ENCODE measurements at regions not wholly inside any gene's neighbourhood (a gene's known extent, or its start where the extent isn't known, plus 50 kb on each side); places are given as distances from the start of the nearest gene placed in this dataset.
A peak's percentile ranks its signal among the peaks of the same experiment; 100 is the strongest.

- DNase-seq = no peak
These were observed 331.5 kb upstream of the NPVF start for GRCh38 chr7:25559581-25560367.

GRCh38 chr7:25562673-25563182 is 334.4 kb upstream of the NPVF start:
- DNase-seq = no peak

- DNase-seq = no peak
These were observed 336.7 kb upstream of the NPVF start for GRCh38 chr7:25565002-25565401.

GRCh38 chr7:25565949-25566348 is 337.7 kb upstream of the NPVF start:
- DNase-seq = peak; percentile 44

- no peak for DNase-seq
These were observed 339.1 kb upstream of the NPVF start for GRCh38 chr7:25567430-25567829.

GRCh38 chr7:25569765-25570164 is 341.5 kb upstream of the NPVF start:
- no peak for DNase-seq

- DNase-seq = no peak
These were observed 344.1 kb upstream of the NPVF start for GRCh38 chr7:25572423-25572822.

GRCh38 chr7:25574828-25575227 is 346.5 kb upstream of the NPVF start:
- no peak for DNase-seq

GRCh38 chr7:25575634-25576033 is 347.3 kb upstream of the NPVF start:
- DNase-seq = no peak

GRCh38 chr7:25578991-25579777 is 350.9 kb upstream of the NPVF start:
- DNase-seq = no peak

GRCh38 chr7:25579778-25580075 is 351.4 kb upstream of the NPVF start:
- no peak for DNase-seq

GRCh38 chr7:25580141-25580540 is 351.9 kb upstream of the NPVF start:
- no peak for DNase-seq

- no peak for DNase-seq
These were observed 355.3 kb upstream of the NPVF start for GRCh38 chr7:25583621-25584020.

- no peak for DNase-seq
These were observed 356.0 kb upstream of the NPVF start for GRCh38 chr7:25584112-25584938.

GRCh38 chr7:25586513-25586912 is 358.2 kb upstream of the NPVF start:
- DNase-seq = no peak

- no peak for DNase-seq
These were observed 365.8 kb upstream of the NPVF start for GRCh38 chr7:25594122-25594521.

- no peak for DNase-seq
These were observed 366.4 kb upstream of the NPVF start for GRCh38 chr7:25594728-25595127.

- no peak for DNase-seq
These were observed 367.7 kb upstream of the NPVF start for GRCh38 chr7:25595996-25596395.

- DNase-seq = no peak
These were observed 368.2 kb upstream of the NPVF start for GRCh38 chr7:25596443-25596842.

GRCh38 chr7:25597946-25598345 is 369.7 kb upstream of the NPVF start:
- no peak for DNase-seq

- DNase-seq = no peak
These were observed 370.5 kb upstream of the NPVF start for GRCh38 chr7:25598765-25599164.

- no peak for DNase-seq
These were observed 372.1 kb upstream of the NPVF start for GRCh38 chr7:25600262-25600920.
